GM21381 (cell line): ENCODE measurements at regions not wholly inside any gene's neighbourhood (a gene's known extent, or its start where the extent isn't known, plus 50 kb on each side); places are given as distances from the start of the nearest gene placed in this dataset.
A peak's percentile ranks its signal among the peaks of the same experiment; 100 is the strongest.

ENCODE experiments used
- ATAC-seq: cut with Tn5 transposase; IDR thresholded peaks from one replicate; pipeline ENCODE4 v1.9.1; 2021; ENCODE audit warnings: mild to moderate bottlenecking, moderate library complexity; ENCODE audit not compliant: unreplicated experiment

GRCh38 chr18:2075499-2075898 is 495.8 kb downstream of the METTL4 start:
- no peak for ATAC-seq

GRCh38 chr18:2082676-2083075 is 488.6 kb downstream of the METTL4 start:
- no peak for ATAC-seq

- no peak for ATAC-seq
Measured at GRCh38 chr18:2083691-2084090, 487.6 kb downstream of the METTL4 start.

GRCh38 chr18:2086439-2086838 is 484.9 kb downstream of the METTL4 start:
- ATAC-seq, result no peak

GRCh38 chr18:2087877-2088673 is 483.2 kb downstream of the METTL4 start:
- no peak for ATAC-seq

GRCh38 chr18:2089396-2089795 is 481.9 kb downstream of the METTL4 start:
- no peak for ATAC-seq

- ATAC-seq, result no peak
Measured at GRCh38 chr18:2091937-2092336, 479.4 kb downstream of the METTL4 start.

- ATAC-seq, result no peak
Measured at GRCh38 chr18:2096551-2096950, 474.8 kb downstream of the METTL4 start.

GRCh38 chr18:2100694-2101213 is 470.6 kb downstream of the METTL4 start:
- no peak for ATAC-seq

GRCh38 chr18:2102022-2102421 is 469.3 kb downstream of the METTL4 start:
- peak; percentile 55 for ATAC-seq

GRCh38 chr18:2103299-2103698 is 468.0 kb downstream of the METTL4 start:
- no peak for ATAC-seq

- ATAC-seq, result peak; percentile 77
Measured at GRCh38 chr18:2104620-2105462, 466.5 kb downstream of the METTL4 start.

- ATAC-seq, result no peak
Measured at GRCh38 chr18:2108591-2108990, 462.7 kb downstream of the METTL4 start.

- no peak for ATAC-seq
Measured at GRCh38 chr18:2111456-2111855, 459.8 kb downstream of the METTL4 start.

- ATAC-seq, result no peak
Measured at GRCh38 chr18:2112435-2113045, 458.8 kb downstream of the METTL4 start.

- no peak for ATAC-seq
Measured at GRCh38 chr18:2114289-2114688, 457.0 kb downstream of the METTL4 start.

- no peak for ATAC-seq
Measured at GRCh38 chr18:2114765-2115164, 456.5 kb downstream of the METTL4 start.

- ATAC-seq, result no peak
Measured at GRCh38 chr18:2121224-2121623, 450.1 kb downstream of the METTL4 start.

GRCh38 chr18:2123077-2123476 is 448.2 kb downstream of the METTL4 start:
- no peak for ATAC-seq

GRCh38 chr18:2134364-2134763 is 436.9 kb downstream of the METTL4 start:
- ATAC-seq, result no peak

GRCh38 chr18:2135309-2135708 is 436.0 kb downstream of the METTL4 start:
- ATAC-seq, result no peak
